NCI-H82 treated with DMSO at 0.1 percent for 48 hours (cell line): ENCODE measurements at regions not wholly inside any gene's neighbourhood (a gene's known extent, or its start where the extent isn't known, plus 50 kb on each side); places are given as distances from the start of the nearest gene placed in this dataset.

Source experiments
- DNase-seq: peaks from one replicate; lab custom pipeline; 2025; ENCODE audit not compliant: unreplicated experiment; lab: John Stamatoyannopoulos, UW

DNA sequence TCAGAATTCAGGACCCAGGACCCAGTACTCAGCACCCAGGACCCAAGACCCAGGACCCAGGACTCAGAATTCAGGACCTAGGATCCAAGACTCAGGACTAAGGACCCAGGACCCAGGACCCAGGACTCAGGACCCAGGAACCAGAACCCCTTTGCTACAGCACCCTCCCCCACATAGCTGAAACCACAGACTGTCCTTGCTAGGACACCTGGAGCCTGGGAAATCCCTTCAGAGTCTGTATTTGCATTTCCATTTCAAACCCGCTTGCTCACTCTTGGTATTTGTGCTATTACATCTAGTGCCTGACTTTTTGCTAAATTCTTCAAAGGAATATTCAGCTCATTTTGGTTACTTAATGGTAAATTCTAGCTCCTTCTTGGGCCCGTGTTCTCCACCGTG lies 275.8 kb upstream of the MAF start:
- DNase-seq = no peak

DNA sequence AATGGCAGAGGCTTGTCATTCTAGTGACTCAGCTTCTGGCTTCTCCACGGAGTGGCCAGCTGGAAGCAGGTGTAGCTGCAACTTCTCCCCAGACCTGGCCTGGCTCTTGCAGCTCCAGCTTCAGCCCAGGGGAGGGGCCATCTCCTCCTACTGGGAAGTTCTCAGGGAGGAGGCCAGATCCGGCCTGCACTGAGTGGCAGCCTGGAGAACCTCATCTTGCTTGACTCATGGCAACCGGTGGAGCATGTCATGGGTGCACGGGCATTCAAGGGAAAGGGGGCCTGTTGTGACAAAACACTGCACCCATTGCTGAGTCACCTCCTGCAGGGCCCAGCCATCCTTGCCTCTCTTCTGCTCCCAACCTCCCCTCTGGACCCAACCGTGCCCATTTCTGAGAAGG lies 273.9 kb upstream of the MAF start:
- DNase-seq = no peak

DNA sequence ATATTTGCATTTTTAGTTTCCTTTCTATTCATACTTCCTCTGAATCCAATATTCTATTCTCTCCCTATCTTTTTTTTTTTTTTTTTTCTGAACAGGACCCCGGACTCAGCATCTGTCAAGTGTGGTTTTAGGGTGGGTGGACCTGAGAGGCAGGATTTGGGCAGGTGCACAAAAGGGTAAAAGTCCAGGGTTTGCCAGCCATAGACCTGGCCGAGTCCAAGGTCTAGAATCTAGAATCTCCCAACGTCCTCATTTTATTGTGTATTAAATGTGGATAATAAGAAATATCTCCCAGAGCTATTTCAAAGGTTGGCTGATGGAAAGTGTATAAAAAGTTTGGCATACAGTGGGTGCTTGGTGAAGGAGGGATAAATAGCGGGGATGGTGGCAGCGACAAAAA lies 273.3 kb upstream of the MAF start:
- no peak for DNase-seq

DNA sequence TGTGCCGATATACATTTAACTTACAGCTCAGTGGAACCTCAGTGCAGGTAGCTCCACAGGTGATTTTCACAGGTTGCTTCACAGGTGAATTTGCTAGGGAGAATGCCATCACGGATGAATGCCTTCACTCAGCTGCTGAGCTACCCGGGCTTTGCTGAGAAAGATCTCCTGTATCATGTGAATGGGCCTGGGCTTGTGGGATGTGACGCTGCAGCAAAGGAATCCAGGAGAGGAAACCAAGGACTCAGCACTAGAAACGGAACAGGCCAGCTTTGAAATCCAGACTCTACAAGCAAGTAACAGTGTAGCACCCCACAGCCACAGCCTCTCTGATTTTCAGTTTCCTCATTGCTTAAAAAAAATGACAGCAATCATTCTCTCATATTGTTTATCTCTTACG lies 271.4 kb upstream of the MAF start:
- DNase-seq = no peak

DNA sequence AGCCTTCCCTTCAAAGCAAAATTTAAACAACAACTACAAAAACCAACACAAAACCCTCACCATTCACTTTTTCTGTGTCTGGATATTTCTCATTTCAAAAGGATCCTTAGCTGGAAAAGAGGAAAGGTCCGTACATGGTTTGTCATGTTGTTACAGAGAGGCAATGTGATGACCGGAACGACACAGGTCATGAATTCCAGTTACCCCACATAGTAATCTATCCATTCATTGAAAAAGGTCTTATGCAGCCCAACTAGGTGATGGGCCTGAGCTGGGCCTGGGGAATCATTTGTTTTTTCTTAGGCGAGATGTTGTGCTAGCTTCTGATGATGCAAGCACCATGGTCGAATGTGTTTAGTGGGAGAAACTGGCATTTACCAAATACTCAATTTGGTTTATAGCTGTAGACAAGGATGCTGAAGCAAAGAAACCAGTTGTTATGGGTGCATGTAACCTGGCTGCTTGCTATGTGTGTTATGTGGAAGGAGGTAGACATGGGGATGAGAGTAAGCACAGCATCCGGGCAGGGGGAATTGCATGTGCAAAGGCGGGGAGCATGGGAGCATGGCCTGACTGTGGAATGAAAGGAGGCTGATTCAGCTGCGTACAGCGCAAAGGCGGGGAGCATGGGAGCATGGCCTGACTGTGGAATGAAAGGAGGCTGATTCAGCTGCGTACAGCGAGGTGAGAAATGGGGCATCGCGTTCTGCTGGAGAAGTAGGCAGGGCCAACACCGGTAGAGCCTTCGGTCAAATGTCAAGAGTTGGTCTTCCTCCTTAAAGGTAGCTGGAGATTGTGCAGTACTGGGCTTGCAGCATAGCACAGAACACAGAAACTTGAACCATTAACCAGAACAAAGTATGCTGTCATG lies 269.7 kb upstream of the MAF start:
- no peak for DNase-seq

DNA sequence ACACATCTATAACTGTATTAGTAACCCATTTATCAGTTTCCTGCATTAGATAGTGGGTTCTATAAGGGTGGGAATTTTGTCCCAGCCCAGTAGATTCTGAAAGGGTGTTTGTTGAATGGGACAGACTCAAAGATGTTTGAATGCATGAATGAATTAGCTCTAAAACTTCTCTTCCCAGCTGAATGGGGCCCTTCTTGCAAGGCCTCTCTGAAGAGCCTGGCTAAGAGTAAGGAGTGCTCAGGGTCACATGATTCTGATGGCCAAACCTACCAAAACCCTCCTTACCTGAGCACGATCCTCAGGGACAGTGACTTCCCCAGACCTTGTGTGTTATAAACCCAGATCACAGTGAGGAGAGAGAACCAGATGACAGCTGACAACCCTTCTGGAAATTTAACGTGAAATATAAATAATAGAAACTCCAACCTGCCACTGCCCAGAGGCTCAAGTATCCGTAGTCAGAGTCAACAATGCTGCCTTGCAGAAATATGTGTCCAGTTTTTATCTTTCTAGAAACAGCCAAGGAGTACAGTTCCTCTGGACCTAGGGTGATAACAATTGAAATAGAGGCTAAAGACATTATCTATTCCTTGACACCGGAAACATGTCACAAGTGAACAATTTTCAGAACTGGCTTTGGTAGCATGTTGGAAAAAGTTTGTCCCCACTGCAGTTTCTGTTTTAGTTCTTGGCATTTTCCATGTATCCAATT lies 268.9 kb upstream of the MAF start:
- no peak for DNase-seq

DNA sequence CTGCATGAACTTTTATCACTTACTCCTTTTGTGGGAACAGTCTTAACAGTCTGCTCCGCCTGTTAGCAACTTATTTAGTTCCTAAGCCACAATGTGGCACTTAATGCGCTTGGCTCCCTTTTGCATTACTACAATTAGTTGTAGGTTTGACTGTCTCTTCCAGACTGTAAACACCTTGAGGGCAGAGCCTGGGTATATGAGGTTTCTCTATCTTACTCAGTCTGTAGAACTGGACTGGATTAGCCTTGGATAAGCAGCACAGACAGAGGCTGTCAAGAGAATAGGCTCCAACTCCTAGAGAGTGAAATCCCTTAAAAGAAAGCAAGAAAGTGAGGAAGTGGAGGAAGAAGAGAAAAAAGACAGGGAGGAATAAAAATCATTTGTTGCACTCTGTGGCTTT lies 268.3 kb upstream of the MAF start:
- DNase-seq = no peak

DNA sequence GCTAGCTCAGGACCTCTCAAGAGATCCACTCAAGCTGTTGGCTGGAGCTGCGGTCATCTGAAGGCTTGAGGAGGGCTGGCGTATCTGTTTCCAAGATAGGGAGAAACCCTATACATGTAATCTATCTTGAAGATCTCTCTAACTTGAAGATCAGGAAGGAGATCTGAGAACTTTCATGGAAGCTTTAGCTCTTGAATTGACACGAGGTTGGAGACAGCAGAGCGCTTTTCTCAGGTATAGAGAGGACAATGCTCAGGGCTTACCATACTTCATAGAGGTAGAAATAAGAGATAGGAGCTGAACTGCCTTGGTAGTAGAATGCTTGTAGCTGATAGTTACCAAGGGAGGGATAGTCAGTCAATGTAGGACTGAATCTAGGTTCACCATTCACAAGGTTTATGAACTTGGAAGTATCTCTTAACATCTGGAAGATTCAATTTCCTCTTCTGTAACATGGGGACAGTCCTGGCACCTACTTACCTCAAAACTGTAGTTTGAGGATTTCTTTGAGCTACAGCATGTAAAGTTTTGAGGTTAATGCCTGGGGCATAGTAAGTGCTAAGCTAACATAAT lies 267.0 kb upstream of the MAF start:
- no peak for DNase-seq

DNA sequence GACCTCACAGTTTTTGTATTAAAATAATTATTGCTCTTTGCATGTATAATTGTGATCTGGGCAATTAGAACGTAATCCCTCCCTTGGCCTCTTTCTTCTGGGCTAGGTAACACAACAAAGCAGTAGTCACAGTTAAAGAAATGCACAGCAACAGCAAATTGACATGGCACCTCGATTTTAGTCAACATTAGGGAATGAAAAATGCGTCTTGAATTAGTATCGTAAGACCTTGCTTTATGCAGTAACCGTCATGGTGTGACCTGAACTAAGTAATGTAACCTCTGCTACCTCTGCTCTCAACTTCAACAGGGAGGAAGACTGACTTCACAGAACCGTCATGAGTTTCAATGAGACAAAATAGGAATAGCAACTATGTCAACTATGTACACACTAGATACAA lies 265.4 kb upstream of the MAF start:
- DNase-seq = no peak

DNA sequence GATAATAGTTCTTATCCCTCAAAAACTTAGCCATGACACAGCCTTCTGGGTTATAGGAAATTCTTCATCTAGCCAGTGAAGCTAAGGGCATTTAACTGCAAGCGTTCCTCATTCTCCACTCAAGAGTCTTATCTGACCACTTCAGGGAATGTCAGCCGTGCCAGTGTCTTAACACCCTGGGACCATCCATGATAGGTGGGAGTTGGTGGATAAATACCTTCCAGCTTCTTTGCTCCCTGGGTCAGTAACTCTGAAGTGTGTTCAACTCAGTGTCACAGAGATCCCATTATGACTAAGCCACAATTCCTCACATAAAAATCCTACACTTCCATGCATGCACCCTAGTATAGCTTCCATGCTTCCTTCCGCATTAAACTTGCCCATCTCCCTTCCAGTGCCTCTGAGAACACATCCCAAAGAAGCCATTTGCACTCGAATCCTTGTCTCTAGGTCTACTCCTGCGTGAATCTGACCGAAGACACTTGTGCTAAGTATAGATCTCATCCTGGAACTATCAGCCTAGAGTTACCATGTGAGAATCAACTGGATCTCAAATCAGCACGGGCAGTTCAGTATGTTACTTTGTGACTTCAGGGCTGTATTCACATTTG lies 264.3 kb upstream of the MAF start:
- no peak for DNase-seq

DNA sequence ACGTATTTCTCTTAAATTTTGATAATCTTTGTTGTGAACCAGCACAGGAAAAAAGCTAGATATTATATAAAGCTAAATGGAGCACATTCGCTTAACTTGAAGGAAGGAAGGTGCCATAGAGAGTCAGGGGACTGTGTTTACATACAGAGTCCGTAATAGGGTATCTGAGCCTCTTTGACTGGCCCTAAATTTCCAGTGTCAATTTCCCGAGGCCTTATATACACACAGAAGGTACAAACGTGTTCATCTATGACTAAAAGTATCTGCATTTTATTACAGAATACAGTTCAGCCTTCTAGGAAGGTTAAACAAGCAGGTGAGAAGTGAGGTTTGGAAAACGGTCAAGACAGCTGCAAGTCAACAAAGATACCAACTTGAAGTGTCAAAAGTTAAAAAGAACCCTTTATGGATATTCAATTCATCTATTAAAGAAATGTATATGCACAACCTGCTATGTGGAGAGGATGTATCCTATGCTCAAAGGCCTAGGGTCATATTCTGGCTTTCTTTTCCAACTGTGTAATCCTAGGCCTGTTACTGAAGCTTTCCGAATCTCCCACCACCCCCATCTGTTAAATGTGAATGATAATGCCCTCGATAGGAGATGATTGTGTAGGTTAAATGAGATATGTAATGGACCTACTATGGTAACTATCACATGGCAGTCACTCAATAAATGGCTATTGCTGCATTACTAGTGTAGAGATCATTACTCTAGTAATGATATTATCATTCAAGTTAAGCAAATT lies 263.7 kb upstream of the MAF start:
- DNase-seq = no peak

DNA sequence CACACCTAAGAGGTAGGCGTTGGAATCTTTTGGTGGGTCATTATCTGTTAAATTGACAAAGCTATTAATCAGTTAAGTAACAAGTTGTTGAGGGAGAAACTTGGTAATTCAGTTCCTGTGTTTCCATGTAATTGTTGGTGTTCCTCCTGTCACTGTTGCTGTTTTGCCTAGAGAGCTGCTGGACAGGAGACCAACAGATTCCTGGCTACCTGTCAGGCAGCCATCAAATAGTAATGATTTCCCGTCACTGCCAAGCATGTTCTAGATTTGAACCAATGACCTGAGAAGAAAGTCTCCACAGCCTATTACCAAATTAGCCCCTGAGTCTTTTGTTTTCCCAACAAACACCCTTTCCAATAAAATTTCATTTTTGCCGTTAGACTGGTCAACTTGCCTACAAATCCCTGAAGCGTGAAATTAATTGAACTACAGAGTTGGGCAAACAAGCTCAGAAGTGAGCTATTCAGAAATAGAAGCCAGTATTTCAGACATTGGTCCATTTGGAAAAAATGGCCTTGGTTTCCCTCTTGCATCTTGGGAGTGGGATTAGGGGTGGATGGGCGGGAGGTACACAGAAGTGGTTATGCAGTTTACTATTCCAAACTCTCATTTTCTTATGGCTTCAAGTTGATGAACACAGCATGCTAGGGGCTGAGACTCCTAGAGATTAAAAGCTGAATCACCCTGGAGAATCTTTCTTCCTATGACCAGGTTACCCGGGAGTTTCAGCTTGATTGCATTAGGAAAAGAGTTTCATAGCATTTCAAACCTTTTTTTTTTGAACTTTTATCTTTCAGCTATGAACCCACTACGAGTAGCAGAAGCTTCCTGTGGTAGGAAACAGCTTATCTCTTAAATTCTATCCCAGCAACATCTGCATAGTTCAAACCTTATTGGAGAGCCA lies 262.8 kb upstream of the MAF start:
- DNase-seq = no peak

DNA sequence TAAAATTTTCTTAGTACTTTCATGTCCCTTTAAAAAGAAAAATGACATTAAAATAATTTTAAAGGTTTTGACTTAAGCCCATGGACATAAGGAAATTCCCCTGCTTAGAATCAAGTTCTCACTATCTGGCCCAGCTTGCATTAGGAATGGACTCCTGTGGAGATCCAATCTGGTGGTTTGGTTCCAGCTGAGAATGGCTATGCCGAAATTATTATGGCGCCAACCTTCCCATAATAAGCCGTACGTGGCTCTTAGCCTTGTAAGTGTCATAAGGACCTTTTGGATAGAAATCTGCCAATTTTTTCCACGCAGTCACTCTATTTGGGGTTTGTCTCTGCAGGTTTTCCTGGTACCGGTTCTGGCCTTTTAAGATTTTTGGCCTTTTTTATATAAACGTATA lies 262.1 kb upstream of the MAF start:
- DNase-seq = no peak

DNA sequence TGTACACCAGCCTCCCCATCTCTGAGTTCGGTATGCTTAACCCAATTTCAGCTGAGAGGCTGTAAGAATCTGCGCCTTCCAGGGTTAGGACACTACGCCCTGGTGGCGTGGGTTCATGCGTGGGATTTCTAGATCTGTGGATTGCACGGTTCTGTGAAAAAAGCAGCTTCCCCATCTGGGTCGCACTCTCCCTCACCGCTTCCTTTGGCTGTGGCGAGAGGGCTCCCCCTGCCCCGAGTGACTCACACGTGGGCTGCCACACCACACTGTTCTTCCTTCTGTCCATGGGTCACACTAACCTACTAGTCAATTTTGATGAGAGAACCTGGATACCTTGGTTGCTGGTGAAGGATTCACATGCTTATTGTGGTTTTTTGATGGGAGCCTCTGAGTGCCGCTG lies 256.0 kb upstream of the MAF start:
- DNase-seq = no peak

DNA sequence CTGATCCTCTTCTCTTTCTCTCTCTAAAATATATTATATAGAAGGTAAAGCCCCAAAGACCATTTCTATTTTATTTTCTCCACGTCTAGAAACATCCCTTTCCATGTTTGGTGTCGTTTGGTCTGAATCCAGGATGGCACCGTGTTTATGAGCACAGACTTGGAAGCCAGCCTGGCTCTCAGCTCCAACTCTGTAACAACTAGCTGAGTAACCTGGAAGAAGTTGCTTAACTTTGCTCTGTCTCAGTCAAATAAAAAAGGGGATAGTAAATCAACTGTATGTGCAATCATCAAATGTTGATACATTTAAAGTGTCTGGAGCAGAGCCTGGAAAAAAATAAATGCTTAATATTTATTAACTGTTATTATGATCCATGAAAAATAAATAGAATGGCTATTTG lies 249.8 kb upstream of the MAF start:
- DNase-seq = no peak

DNA sequence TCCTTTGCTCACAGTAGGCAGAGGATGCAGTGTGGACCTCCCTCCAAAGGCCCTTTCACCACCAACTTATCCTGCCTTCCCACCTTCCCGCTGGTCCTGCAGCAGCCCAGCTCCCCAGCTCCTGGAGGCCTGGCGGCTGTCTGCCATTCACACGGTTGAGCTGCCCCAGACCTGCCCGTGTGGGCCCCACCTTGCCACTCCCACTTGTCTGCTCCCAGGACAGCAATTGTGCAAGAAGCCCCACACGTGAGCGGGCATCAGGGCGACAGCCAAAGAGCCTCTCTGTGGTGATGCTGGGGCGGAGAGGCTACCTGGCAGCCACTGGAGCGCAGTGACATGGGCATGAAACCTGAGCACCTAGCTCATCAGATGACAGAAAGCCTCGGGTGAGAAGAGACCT lies 248.6 kb upstream of the MAF start:
- no peak for DNase-seq

DNA sequence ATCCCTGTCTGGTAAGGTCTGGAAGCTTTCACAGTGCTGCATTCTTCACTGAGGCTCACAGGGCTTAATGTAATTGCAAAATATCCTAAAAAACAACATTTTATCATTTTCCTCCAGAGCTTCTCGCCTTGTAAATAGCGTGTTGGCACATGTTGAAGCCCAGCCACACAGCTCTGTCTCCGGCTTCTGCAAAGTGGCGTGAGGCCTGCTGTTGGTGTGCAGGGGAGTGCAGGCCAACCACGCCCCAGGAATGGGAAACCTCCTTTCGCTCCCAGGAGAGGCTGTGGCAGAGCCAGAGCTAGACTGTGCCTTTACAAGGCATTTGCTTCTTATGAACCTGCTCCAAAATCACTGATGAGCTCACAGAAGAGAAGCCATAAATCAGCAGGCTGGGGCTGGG lies 248.2 kb upstream of the MAF start:
- DNase-seq = no peak

DNA sequence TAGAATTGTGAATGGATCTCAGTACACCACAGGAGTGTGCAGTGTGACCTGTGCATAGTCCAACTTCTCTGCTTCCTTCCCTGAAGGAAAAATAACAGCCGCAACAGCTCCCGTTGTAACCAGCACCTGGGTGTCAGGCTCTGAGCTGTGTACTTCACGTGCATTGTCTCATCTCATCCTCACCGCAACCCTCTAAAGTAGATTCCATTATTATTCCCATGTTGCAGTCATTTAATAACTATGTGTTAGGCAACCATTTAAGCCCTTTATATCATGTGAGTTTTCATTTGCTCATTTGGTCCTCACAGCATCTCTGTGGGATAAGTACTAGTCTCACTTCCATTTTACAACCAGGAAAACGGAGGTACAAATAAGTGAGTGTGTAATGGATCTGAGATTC lies 247.0 kb upstream of the MAF start:
- no peak for DNase-seq

DNA sequence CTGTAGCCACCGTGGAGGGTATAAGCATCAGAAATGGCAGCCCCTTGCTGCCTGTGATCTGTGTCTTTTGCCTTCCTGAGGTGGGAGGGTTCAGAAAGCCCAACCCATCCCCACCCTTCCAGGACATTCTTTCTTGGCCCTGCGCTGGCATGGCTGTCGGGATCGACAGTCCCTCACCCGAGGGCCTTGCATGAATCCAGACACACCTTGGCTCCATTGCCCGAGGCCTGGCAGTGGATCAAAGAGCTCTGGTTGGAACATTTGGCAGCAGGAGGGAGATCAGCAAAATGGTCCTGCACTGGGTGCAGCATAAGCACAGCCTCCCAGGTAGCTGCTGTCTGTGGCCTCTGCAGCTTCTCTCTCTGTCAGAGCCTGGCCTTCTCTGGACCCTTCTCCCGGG lies 246.6 kb upstream of the MAF start:
- no peak for DNase-seq

DNA sequence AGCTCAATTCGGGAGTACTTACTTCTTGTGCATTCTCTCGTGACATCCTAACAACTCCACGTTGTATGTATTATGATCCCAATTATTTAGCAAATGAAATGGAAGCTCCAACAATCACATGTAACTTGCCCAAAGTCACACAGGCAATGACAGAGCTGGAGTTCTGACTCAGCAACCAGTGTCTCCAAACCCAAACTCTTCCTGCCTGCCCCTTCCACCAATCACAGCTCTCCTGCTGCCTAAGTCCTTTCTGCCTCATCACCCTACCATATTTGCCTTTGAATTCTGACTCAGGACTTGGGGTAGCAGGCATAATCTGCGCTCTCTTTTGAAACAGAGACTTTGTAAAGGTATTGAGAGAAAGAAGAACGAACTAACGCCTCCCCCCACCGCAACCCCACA lies 245.2 kb upstream of the MAF start:
- DNase-seq = no peak
